SK-N-MC (cell line): ENCODE measurements at regions not wholly inside any gene's neighbourhood (a gene's known extent, or its start where the extent isn't known, plus 50 kb on each side); places are given as distances from the start of the nearest gene placed in this dataset.

ENCODE experiments used
- DNase-seq: peaks from one replicate; pipeline ENCODE4 v3.0.0-alpha.2; 2011; ENCODE audit warnings: low read depth, low spot score
- H3K27ac ChIP-seq: fragments of 200-600 bp; sonication (generic); 2 replicates; pipeline ENCODE4 v1.5.1; 2016; ENCODE audit warnings: mixed run types
- H3K36me3 ChIP-seq: fragments of 200-600 bp; sonication (generic); 2 replicates; pipeline ENCODE4 v1.6.1; 2017; ENCODE audit warnings: antibody characterized with exemption, low read length, mixed read lengths; ENCODE audit not compliant: insufficient read depth
- H3K4me3 ChIP-seq: fragments of 200-600 bp; sonication (generic); 2 replicates; pipeline ENCODE4 v1.5.1; 2016
- H3K9ac ChIP-seq: fragments of 200-600 bp; sonication (generic); 2 replicates; pipeline ENCODE4 v1.8.0; 2017; ENCODE audit warnings: mixed run types, mixed read lengths; ENCODE audit not compliant: insufficient read length
- H3K9me3 ChIP-seq: fragments of 200-600 bp; sonication (generic); 2 replicates; pipeline ENCODE4 v1.6.1; 2017; ENCODE audit warnings: low read depth, mild to moderate bottlenecking, antibody characterized with exemption, low read length, moderate library complexity, mixed read lengths
- EZH2 ChIP-seq: fragments of 200-600 bp; sonication (generic); IDR thresholded peaks from one replicate; pipeline ENCODE4 v1.6.1; 2017; ENCODE audit warnings: antibody characterized with exemption
- FOXP2 ChIP-seq: optimal IDR thresholded peaks from 2 replicates; pipeline ENCODE3; 2011; ENCODE audit warnings: mild to moderate bottlenecking, moderate library complexity; ENCODE audit not compliant: insufficient read depth; ENCODE audit errors: extremely low read length, control extremely low read depth
- POLR2AphosphoS5 ChIP-seq: IDR thresholded peaks from 2 replicates; pipeline ENCODE4 v1.6.1; 2012; ENCODE audit warnings: mild to moderate bottlenecking, low read depth, low read length, borderline replicate concordance

GRCh38 chr15:26178640-26179220 lies 315.6 kb upstream of the ATP10A start:
- Histone ChIP-seq H3K4me3 (no peak overlapping the region), H3K9ac (no peak overlapping the region), H3K36me3 (no peaks in the 10 kb centered on the region), H3K9me3 (no peaks in the 10 kb centered on the region), H3K27ac (no peak overlapping the region)
- TF ChIP-seq POLR2AphosphoS5: no peak
- no peak for TF ChIP-seq EZH2
- no peak for TF ChIP-seq FOXP2
- no peak for DNase-seq

- no peak for DNase-seq
- H3K27ac ChIP-seq: no peak overlapping the region
- no peak overlapping the region for H3K9ac ChIP-seq
- H3K9me3 ChIP-seq: no peaks in the 10 kb centered on the region
- no peaks in the 10 kb centered on the region for H3K36me3 ChIP-seq
- H3K4me3 ChIP-seq: no peak overlapping the region
- no peak for TF ChIP-seq FOXP2
Observed at GRCh38 chr15:26177816-26178215, 314.7 kb upstream of the ATP10A start.

GRCh38 chr15:26176831-26177230 lies 313.7 kb upstream of the ATP10A start:
- H3K4me3 ChIP-seq: no peak overlapping the region
- no peak overlapping the region for H3K9ac ChIP-seq
- no peak for DNase-seq
- no peaks in the 10 kb centered on the region for H3K36me3 ChIP-seq
- no peaks in the 10 kb centered on the region for H3K9me3 ChIP-seq
- no peak overlapping the region for H3K27ac ChIP-seq
- no peak for TF ChIP-seq POLR2AphosphoS5
- no peak for TF ChIP-seq EZH2
- TF ChIP-seq FOXP2: no peak

DNA sequence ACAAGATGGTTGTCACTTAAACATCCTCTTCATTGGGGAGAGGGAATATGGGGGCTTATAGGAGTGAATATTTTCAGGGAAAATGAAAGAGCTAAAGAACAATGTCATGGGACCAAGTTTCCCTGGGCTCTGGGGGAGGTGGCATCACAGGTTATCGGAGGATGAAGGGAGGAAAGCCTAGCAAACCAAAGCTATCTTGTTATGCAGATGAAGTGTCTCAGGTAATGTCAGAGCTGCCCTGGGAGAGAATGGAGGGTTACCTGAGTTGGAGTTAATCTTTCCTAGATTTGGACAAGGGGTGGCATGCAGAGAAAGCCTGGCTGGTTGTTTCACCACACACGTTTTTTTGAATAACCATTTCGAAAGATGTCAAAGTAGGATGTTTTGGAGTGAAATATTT lies 308.1 kb upstream of the ATP10A start:
- DNase-seq: no peak
- Histone ChIP-seq H3K36me3 (no peaks in the 10 kb centered on the region), H3K27ac (no peak overlapping the region), H3K4me3 (no peak overlapping the region), H3K9ac (no peak overlapping the region), H3K9me3 (no peaks in the 10 kb centered on the region)
- TF ChIP-seq FOXP2: no peak
- TF ChIP-seq POLR2AphosphoS5: no peak
- no peak for TF ChIP-seq EZH2

- Histone ChIP-seq H3K27ac (no peak overlapping the region), H3K9ac (no peak overlapping the region), H3K9me3 (no peaks in the 10 kb centered on the region), H3K4me3 (no peak overlapping the region), H3K36me3 (no peaks in the 10 kb centered on the region)
- DNase-seq: no peak
- TF ChIP-seq EZH2: no peak
- no peak for TF ChIP-seq FOXP2
- TF ChIP-seq POLR2AphosphoS5: no peak
Observed at GRCh38 chr15:26166429-26166828, 303.3 kb upstream of the ATP10A start.

DNA sequence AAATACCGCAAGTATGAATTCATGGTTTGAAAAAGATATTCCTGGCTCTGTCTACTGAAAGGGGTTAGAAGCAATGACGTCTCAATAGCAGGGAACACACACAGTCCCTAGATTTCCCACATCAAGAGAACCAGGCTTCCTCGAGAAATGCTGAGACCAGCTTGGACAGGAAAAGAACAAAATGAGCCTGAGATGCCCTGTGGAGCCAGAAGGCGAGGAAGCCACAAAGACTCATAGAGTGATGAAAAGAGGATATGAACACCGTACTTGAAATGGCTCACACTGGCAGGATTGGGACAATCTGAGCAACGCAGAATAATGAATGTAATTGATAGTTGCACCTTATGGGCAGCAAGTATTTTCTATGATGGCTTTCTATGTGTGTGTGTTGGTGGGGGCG lies 302.4 kb upstream of the ATP10A start:
- Histone ChIP-seq H3K27ac (no peak overlapping the region), H3K9me3 (no peaks in the 10 kb centered on the region), H3K36me3 (no peaks in the 10 kb centered on the region), H3K9ac (no peak overlapping the region), H3K4me3 (no peak overlapping the region)
- TF ChIP-seq POLR2AphosphoS5 (no peak), FOXP2 (no peak), EZH2 (no peak)
- DNase-seq: no peak

GRCh38 chr15:26160343-26160742 lies 297.2 kb upstream of the ATP10A start:
- DNase-seq: no peak
- H3K9ac ChIP-seq: no peak overlapping the region
- no peak overlapping the region for H3K4me3 ChIP-seq
- no peak overlapping the region for H3K27ac ChIP-seq
- no peaks in the 10 kb centered on the region for H3K9me3 ChIP-seq
- no peak for TF ChIP-seq EZH2
- TF ChIP-seq FOXP2: no peak
- no peak for TF ChIP-seq POLR2AphosphoS5
- no peaks in the 10 kb centered on the region for H3K36me3 ChIP-seq

- Histone ChIP-seq H3K4me3 (no peak overlapping the region), H3K9me3 (no peaks in the 10 kb centered on the region), H3K27ac (no peak overlapping the region), H3K9ac (no peak overlapping the region), H3K36me3 (no peaks in the 10 kb centered on the region)
- no peak for DNase-seq
- TF ChIP-seq FOXP2: no peak
- no peak for TF ChIP-seq POLR2AphosphoS5
- TF ChIP-seq EZH2: no peak
Observed at GRCh38 chr15:26158176-26158575, 295.0 kb upstream of the ATP10A start.

DNA sequence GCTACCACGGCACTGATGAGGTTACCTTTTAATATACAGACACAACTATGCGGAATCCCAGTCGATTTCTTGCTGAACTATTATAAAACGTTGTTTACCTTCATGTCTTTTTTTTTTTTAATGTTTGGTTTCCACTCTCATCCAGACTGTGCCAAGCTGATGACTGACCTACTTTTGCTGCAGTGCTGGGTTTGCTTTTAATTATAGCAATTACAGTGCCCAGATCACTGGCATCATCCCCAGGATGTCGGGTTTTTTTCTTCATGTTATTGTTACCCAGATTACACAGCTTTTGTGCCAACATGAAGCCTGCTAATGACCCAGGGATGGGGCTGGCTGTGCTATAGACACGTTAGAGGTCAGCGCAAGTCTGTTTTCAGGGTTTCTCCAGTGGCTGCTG lies 294.0 kb upstream of the ATP10A start:
- H3K36me3 ChIP-seq: no peaks in the 10 kb centered on the region
- H3K4me3 ChIP-seq: no peak overlapping the region
- no peaks in the 10 kb centered on the region for H3K9me3 ChIP-seq
- no peak for DNase-seq
- no peak overlapping the region for H3K27ac ChIP-seq
- no peak for TF ChIP-seq EZH2
- no peak for TF ChIP-seq POLR2AphosphoS5
- TF ChIP-seq FOXP2: no peak
- H3K9ac ChIP-seq: no peak overlapping the region
